ENCODE measurements at regions not wholly inside any gene's neighbourhood (a gene's known extent, or its start where the extent isn't known, plus 50 kb on each side); places are given as distances from the start of the nearest gene placed in this dataset.

DNA sequence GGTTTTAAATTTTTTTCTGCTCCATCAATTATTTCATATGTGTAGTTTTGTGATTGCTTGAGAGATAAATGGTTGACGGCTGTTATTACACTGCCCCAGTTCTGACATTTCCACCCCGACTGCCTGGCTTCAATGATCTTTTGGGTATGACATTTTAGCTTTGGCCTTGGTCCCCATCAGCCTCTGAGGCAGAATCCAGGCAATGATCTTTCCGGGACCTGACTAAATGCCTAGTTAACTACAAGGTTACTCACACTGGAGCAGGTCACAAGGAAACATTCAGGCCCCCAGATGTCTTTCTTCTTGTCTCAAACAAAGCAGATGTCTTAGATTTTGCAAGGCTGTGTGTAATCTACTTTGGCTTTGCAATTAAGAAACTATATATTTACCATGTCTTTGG is 61.1 kb upstream of the TMCO5A start:
- no peak for ATAC-seq (ENCODE audit: insufficient number of reproducible peaks, low FRiP score, low read depth)
- Histone ChIP-seq H3K4me3 (no peak overlapping the region), H3K4me1 (ENCODE audit: control insufficient read depth in 1 of 2, low read depth in 2 of 2) (peaks cover 0 to 11% of the 10 kb centered on the region in 2 donors), H3K36me3 (no peaks in the 10 kb centered on the region), H3K27ac (no peak overlapping the region), H3K9me3 (no peaks in the 10 kb centered on the region), H3K27me3 (replicated peaks; ENCODE audit: insufficient read depth) (no peaks in the 10 kb centered on the region)
- TF ChIP-seq, protein P1, sequence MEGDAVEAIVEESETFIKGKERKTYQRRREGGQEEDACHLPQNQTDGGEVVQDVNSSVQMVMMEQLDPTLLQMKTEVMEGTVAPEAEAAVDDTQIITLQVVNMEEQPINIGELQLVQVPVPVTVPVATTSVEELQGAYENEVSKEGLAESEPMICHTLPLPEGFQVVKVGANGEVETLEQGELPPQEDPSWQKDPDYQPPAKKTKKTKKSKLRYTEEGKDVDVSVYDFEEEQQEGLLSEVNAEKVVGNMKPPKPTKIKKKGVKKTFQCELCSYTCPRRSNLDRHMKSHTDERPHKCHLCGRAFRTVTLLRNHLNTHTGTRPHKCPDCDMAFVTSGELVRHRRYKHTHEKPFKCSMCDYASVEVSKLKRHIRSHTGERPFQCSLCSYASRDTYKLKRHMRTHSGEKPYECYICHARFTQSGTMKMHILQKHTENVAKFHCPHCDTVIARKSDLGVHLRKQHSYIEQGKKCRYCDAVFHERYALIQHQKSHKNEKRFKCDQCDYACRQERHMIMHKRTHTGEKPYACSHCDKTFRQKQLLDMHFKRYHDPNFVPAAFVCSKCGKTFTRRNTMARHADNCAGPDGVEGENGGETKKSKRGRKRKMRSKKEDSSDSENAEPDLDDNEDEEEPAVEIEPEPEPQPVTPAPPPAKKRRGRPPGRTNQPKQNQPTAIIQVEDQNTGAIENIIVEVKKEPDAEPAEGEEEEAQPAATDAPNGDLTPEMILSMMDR (IDR thresholded peaks at IDR 0.05), result no peak
- DNase-seq (ENCODE audit: low spot score), result no peak

DNA sequence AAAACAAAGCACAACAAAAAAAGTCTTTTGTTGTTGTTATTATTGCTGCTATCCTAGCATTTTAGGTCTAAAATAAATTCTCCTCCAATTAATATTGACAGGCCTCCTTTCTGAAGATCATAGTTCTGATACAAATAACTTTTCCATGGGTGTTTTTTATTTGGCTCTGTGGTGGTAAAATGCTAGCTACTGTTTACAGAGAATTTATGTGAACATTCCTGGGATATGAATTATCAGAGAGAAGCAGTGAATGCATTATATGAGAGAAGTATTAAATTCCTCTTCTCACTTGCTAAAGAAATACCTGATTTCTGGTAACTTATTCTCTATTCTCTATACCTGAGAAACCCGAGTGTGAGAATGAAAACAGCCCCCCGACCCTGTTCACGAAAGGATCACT is 57.5 kb upstream of the TMCO5A start:
- ATAC-seq (ENCODE audit: insufficient number of reproducible peaks, low FRiP score, low read depth), result no peak

DNA sequence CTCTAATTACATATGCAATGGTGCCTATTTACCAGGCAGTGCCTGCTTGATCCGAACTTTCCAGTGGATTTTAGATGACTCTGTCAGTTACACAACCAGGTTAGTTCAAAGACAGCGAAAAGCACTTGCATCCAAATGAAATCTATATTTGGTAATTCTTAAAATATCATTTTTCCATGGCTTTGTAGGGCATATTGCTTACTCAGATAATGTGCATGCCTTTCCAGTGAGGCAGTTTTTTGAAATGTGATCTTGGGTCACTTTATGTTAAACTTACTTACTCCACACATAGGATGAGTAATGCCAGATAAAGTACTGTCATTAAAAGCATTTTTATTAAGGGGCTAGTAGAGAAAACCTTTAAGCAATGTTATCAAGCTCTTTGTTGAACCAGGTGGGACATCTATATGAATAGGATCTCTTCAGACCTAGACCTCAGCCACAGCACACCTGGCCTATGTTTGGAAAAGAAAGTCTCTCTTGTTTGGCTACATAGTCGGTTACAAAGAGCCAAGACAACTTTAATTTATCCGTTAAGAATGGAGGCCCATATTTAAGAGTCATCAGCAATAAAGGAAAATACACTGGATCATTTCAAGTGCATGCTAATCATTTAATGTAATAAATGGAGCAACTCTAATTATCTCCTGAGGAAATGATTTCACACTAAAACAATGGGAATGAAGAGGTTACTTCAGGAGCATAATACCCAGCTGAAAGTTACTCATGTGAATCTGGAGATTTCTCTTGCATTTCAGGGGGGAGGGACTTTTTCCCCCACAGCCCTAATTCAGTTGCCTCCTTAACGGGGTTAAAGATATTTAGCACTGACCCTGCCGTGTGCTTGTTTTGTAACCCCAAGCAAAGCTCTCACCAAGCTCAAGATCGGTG is 56.3 kb upstream of the TMCO5A start:
- DNase-seq (ENCODE audit: low spot score), result no peak
- Histone ChIP-seq H3K4me3 (no peak overlapping the region), H3K27me3 (replicated peaks; ENCODE audit: insufficient read depth) (no peaks in the 10 kb centered on the region), H3K4me1 (ENCODE audit: control insufficient read depth in 1 of 2, low read depth in 2 of 2) (peaks cover 0 to 17% of the 10 kb centered on the region in 2 donors), H3K9me3 (no peaks in the 10 kb centered on the region), H3K36me3 (no peaks in the 10 kb centered on the region), H3K27ac (no peak overlapping the region)
- TF ChIP-seq, protein P1 (IDR thresholded peaks at IDR 0.05), result no peak
- no peak for ATAC-seq (ENCODE audit: insufficient number of reproducible peaks, low FRiP score, low read depth)

More for the DNA sequence above, 57.5 kb upstream of the TMCO5A start:
- Histone ChIP-seq H3K9me3 (no peaks in the 10 kb centered on the region), H3K27me3 (replicated peaks; ENCODE audit: insufficient read depth) (no peaks in the 10 kb centered on the region), H3K4me3 (no peak overlapping the region), H3K36me3 (no peaks in the 10 kb centered on the region), H3K27ac (no peak overlapping the region), H3K4me1 (ENCODE audit: control insufficient read depth in 1 of 2, low read depth in 2 of 2) (peaks cover 0 to 17% of the 10 kb centered on the region in 2 donors)
- DNase-seq (ENCODE audit: low spot score), result no peak
- TF ChIP-seq, protein P1 (IDR thresholded peaks at IDR 0.05), result no peak

DNA sequence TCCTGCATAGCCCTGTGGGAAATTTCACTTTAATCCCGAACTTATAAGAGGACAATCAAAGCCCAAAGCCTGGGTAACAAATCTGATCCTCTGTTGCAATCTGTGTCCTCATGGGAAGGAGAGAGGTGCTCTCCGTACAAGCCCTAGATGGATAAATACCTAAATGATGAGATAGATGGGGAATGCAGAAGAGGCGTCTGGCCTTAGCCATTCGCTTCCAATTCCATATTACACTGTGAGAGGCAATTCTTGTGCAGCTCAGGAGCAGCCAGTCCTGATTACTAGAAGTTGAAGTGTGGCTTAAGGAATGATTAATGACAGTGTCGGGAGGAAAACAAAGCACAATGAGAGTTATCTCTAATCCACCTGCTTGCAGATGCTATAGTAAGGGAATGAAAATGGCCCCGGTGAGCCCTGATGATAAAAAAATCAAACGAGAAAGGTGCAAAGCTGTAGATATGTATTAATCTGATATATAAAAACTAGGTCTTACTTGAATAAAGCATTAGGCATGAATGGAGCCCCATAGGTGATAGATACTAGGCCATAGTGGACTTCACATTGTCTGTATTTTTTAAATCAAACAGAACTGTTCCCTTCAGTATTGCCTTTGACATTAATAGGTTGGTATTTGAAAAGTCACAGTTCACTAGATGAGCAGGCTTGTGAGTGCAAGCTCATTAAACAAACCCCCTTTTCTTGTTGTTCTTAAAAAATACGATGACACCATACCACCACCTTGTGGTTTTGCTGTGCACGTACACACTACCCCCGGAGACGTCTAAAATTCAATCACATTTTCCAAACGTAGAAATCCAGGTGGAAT is 54.2 kb upstream of the TMCO5A start:
- H3K27me3 ChIP-seq (replicated peaks; ENCODE audit: insufficient read depth), result no peaks in the 10 kb centered on the region
- H3K27ac ChIP-seq, result no peak overlapping the region
- no peaks in the 10 kb centered on the region for H3K9me3 ChIP-seq
- H3K36me3 ChIP-seq, result no peaks in the 10 kb centered on the region
- TF ChIP-seq, protein P1 (IDR thresholded peaks at IDR 0.05), result peak; percentile 64
- no peak overlapping the region for H3K4me3 ChIP-seq
- DNase-seq (ENCODE audit: low spot score) (no peak), ATAC-seq (ENCODE audit: insufficient number of reproducible peaks, low FRiP score, low read depth) (no peak)
- peaks cover 0 to 17% of the 10 kb centered on the region in 2 donors for H3K4me1 ChIP-seq (ENCODE audit: control insufficient read depth in 1 of 2, low read depth in 2 of 2)

DNA sequence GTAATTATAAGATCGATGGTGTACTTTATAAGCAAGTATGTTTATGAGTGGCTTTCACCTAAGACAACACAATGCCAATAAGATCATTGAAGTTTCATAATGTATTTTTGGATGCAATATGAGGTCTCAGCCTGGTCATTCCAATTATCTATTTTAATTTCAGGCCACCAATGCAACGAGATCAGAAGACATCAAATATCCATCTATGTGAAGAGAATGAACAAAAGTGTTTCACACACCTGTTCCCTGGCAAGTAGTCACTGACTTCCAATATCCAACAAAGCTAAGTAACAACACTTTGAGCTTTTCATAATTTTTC is 53.6 kb upstream of the TMCO5A start:
- TF ChIP-seq, protein P1 (IDR thresholded peaks at IDR 0.05), result no peak
- Histone ChIP-seq H3K36me3 (no peaks in the 10 kb centered on the region), H3K9me3 (no peaks in the 10 kb centered on the region), H3K4me3 (no peak overlapping the region), H3K4me1 (ENCODE audit: control insufficient read depth in 1 of 2, low read depth in 2 of 2) (peaks cover 0 to 17% of the 10 kb centered on the region in 2 donors), H3K27me3 (replicated peaks; ENCODE audit: insufficient read depth) (no peaks in the 10 kb centered on the region), H3K27ac (no peak overlapping the region)
- ATAC-seq (ENCODE audit: insufficient number of reproducible peaks, low FRiP score, low read depth) (no peak), DNase-seq (ENCODE audit: low spot score) (no peak)
